Kidney (tissue), 13 donors: ENCODE measurements at regions not wholly inside any gene's neighbourhood (a gene's known extent, or its start where the extent isn't known, plus 50 kb on each side); places are given as distances from the start of the nearest gene placed in this dataset.

Experiments used
- DNase-seq, 5 donors: peaks; one replicate each; pipeline ENCODE4 v3.0.0-alpha.2; 2013 to 2020
- FAIRE-seq: peaks from 2 replicates; lab custom pipeline; 2012; peaks lifted over from hg19 to GRCh38; lab: Jason Lieb, UNC
- H3K27ac ChIP-seq, 2 donors: one replicate each; pipeline ENCODE4 v1.7.0; 2013; ENCODE audit warnings: low read depth in 2 of 2, low read length in 2 of 2, inconsistent platforms in 1 of 2
- H3K27me3 ChIP-seq: one replicate; pipeline ENCODE4 v1.7.1; 2013; ENCODE audit warnings: low read length, inconsistent platforms; ENCODE audit not compliant: control insufficient read depth, insufficient read depth
- H3K36me3 ChIP-seq, 3 donors: one replicate each; pipeline versions ENCODE4 v1.7.0 to v1.7.1; 2013; ENCODE audit warnings: low read length in 3 of 3, control low read depth in 1 of 3, inconsistent platforms in 1 of 3; ENCODE audit not compliant: insufficient read depth in 3 of 3, control insufficient read depth in 2 of 3
- H3K4me1 ChIP-seq, 3 donors: one replicate each; pipeline versions ENCODE4 v1.7.0 to v1.7.1; 2013; ENCODE audit warnings: low read length in 3 of 3, inconsistent platforms in 1 of 3, low read depth in 1 of 3; ENCODE audit not compliant: control insufficient read depth in 2 of 3, insufficient read depth in 2 of 3
- H3K4me3 ChIP-seq, 3 donors: one replicate each; pipeline versions ENCODE4 v1.7.0 to v1.8.1; 2013; ENCODE audit warnings: low read length in 3 of 3, control low read depth in 1 of 3, inconsistent platforms in 1 of 3
- H3K9ac ChIP-seq, 3 donors: one replicate each; pipeline versions ENCODE4 v1.7.0 to v1.7.1; 2013; ENCODE audit warnings: low read length in 3 of 3, control low read depth in 1 of 3, inconsistent platforms in 1 of 3
- H3K9me3 ChIP-seq, 3 donors: one replicate each; pipeline versions ENCODE4 v1.7.0 to v1.7.1; 2013; ENCODE audit warnings: low read length in 3 of 3, control low read depth in 1 of 3, inconsistent platforms in 1 of 3; ENCODE audit not compliant: control insufficient read depth in 2 of 3, insufficient read depth in 1 of 3
- intact Hi-C: fragments of 100-400 bp; cut with DNase I; formaldehyde crosslinking; loops from one replicate; pipeline ENCODE4 v1.11.1; 2022
- TF ChIP-seq, protein P1 (sequence below): IDR thresholded peaks from 3 replicates; pipeline ENCODE4 v1.5.1; 2012; ENCODE audit warnings: mild to moderate bottlenecking, moderate library complexity, borderline replicate concordance; ENCODE audit not compliant: insufficient read depth; ENCODE audit errors: extremely low read depth
- donor health status: control.
- donor health status: control.
- donor health status: control.
- donor health status: control.
- donor health status: control.
- donor health status: DM: yes; HTN: yes; CAD: no.
- donor health status: Normal renal cell carcinoma (clear cell type).

DNA sequence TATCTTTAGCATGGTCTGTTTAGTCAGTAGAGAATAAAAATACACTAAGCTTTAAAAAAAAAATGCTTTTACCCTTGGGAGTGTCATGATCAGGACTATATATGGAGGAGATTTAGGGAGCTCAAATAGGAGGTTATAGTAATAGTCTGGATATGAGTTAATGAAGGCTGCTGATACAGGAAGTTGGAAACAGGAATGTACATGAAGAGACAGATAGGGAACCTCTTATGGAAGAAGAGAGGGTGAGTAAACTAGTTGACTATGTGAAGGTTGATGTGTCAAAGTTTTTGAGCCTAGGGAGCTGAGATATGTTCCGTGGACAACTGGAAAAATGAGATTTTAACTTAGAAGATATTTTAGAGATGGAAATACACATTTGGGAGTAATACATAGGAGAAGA, 472.0 kb upstream of the FZD8 start:
- intact Hi-C loops, result no loop called here
- DNase-seq (no peak), FAIRE-seq (no peak)
- Histone ChIP-seq H3K36me3 (no peaks in the 10 kb centered on the region), H3K9ac (no peak overlapping the region), H3K9me3 (no peaks in the 10 kb centered on the region), H3K4me3 (no peak overlapping the region), H3K4me1 (no peaks in the 10 kb centered on the region), H3K27ac (no peak overlapping the region), H3K27me3 (no peaks in the 10 kb centered on the region)
- TF ChIP-seq, protein P1, sequence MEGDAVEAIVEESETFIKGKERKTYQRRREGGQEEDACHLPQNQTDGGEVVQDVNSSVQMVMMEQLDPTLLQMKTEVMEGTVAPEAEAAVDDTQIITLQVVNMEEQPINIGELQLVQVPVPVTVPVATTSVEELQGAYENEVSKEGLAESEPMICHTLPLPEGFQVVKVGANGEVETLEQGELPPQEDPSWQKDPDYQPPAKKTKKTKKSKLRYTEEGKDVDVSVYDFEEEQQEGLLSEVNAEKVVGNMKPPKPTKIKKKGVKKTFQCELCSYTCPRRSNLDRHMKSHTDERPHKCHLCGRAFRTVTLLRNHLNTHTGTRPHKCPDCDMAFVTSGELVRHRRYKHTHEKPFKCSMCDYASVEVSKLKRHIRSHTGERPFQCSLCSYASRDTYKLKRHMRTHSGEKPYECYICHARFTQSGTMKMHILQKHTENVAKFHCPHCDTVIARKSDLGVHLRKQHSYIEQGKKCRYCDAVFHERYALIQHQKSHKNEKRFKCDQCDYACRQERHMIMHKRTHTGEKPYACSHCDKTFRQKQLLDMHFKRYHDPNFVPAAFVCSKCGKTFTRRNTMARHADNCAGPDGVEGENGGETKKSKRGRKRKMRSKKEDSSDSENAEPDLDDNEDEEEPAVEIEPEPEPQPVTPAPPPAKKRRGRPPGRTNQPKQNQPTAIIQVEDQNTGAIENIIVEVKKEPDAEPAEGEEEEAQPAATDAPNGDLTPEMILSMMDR, result no peak

DNA sequence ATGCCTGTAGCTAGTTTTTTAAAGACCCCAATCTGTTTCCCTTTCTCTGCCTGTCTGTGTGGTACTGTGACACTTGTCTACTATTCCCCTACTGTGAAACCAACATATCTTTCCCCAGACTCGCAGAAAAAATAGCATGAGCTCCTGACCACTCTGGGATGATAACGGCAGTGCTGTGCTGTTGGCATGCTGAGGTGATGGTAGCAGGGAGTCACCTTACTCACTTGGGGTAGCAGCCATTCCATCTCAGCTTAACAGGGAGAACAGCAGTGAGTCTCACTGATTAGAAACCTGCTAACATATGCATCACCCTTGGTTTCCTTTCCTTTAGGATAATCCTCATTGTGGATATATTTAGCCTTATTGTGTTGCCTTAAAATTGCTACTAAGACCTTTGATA, 469.6 kb upstream of the FZD8 start:
- Histone ChIP-seq H3K9ac (no peak overlapping the region), H3K4me1 (no peaks in the 10 kb centered on the region), H3K27me3 (no peaks in the 10 kb centered on the region), H3K4me3 (no peak overlapping the region), H3K9me3 (no peaks in the 10 kb centered on the region), H3K36me3 (no peaks in the 10 kb centered on the region), H3K27ac (no peak overlapping the region)
- TF ChIP-seq, protein P1, result no peak
- no peak for DNase-seq
- intact Hi-C loops, result no loop called here
- FAIRE-seq, result no peak

DNA sequence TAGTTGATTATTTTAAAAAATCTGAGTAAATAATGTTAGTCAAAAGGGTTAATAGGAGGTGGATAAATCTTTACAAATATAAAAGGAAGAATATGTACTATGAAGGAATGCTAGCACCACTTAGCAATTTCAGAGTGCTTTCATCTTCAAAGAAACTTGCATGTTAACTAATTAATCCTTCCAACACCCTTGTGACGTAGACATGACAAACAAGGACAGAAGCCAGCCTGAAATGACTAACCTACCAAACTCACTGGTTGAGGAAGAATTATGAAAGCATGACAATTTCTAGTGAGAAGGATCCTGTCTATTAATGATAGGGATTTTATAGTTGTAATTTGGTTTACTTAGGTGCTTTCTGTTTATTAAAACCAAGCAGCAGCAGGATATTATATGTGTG, 468.0 kb upstream of the FZD8 start:
- H3K4me1 ChIP-seq, result no peaks in the 10 kb centered on the region
- intact Hi-C loops, result no loop called here
- no peak overlapping the region for H3K27ac ChIP-seq
- TF ChIP-seq, protein P1, result no peak
- DNase-seq, result no peak
- H3K4me3 ChIP-seq, result no peak overlapping the region
- no peak for FAIRE-seq
- H3K27me3 ChIP-seq, result no peaks in the 10 kb centered on the region
- no peaks in the 10 kb centered on the region for H3K9me3 ChIP-seq
- no peak overlapping the region for H3K9ac ChIP-seq
- H3K36me3 ChIP-seq, result no peaks in the 10 kb centered on the region

DNA sequence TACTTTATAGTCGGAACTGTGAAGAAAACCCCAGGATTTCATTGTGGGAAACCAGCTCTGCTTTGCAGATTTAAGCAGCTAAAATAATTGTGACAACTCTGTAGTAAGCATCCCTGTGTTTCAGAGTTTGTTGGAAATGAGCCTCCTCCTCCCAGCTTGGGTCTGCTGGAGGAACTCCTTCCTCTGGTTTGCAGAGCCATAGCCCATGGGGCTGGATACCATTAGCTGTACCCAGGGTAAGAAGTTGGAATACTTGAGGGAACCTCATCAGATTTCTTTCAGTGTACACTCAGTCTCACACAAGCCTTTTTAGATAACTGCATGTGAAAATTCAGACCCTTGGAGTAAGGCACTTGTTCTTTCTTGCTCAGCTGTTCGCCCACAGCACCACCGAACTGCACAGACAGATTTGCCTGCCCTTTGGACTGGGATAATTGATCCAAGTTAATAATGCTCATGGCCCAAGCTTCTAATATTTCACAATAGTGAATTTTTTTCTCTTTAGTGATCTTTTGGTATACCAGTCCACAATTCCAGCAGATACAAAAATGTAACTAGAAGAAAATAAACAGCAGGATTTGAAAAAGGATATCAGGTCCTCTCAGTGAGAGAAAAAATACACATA, 467.4 kb upstream of the FZD8 start:
- H3K4me3 ChIP-seq, result no peak overlapping the region
- TF ChIP-seq, protein P1, result no peak
- FAIRE-seq, result no peak
- no peak for DNase-seq
- H3K9ac ChIP-seq, result no peak overlapping the region
- no peaks in the 10 kb centered on the region for H3K36me3 ChIP-seq
- no peak overlapping the region for H3K27ac ChIP-seq
- no peaks in the 10 kb centered on the region for H3K4me1 ChIP-seq
- intact Hi-C loops, result no loop called here
- no peaks in the 10 kb centered on the region for H3K27me3 ChIP-seq
- H3K9me3 ChIP-seq, result no peaks in the 10 kb centered on the region
